HCT116 (cell line): ENCODE measurements at regions not wholly inside any gene's neighbourhood (a gene's known extent, or its start where the extent isn't known, plus 50 kb on each side); places are given as distances from the start of the nearest gene placed in this dataset.

ENCODE experiments used
- ATAC-seq: fragments of 200-7000 bp; cut with Tn5 transposase; 2 replicates; pipeline ENCODE4 v1.9.1; 2020; ENCODE audit warnings: mild to moderate bottlenecking, moderate library complexity
- BruUV-seq: library from RNA; stranded (reverse); fragments of 400-500 nt; replicated peaks from 2 replicates; lab custom pipeline; 2021; lab: Mats Ljungman, UMichigan
- CTCF ChIA-PET: fragments of 300-600 bp; sonication (Branson Sonifier 250); formaldehyde crosslinking; loops from one replicate; lab custom pipeline; 2021; ENCODE audit warnings: antibody characterized with exemption; lab: Charles Lee
- POLR2A ChIA-PET: fragments of 300-600, 350-600 bp; sonication (Branson Sonifier 250); formaldehyde crosslinking; loops from one replicate; lab custom pipeline; 2021; ENCODE audit warnings: antibody characterized with exemption; lab: Charles Lee
- RAD21 ChIA-PET, 2 experiments: fragments of 300-600 bp; sonication (Branson Sonifier 250); formaldehyde crosslinking; loops; one replicate each; lab custom pipeline; 2023; ENCODE audit warnings: low total read pairs in 2 of 2; ENCODE audit not compliant: uncharacterized antibody in 2 of 2, unreplicated experiment in 2 of 2, low non-redundant PET in 1 of 2; lab: Charles Lee
- DNase-seq: peaks from one replicate; pipeline ENCODE4 v3.0.0-alpha.2; 2010; ENCODE audit warnings: low read depth, low spot score
- H2AFZ ChIP-seq: fragments of 200-600 bp; shearing (Covaris generic), sonication (generic); 2 replicates; pipeline ENCODE4 v1.6.1; 2017; ENCODE audit warnings: low read depth, mixed run types, mixed read lengths, antibody characterized with exemption, low read length; ENCODE audit not compliant: poor library complexity, severe bottlenecking
- H3K27ac ChIP-seq: 2 replicates; pipeline ENCODE4 v1.5.1; 2012; ENCODE audit warnings: low read depth, low read length
- H3K27me3 ChIP-seq: fragments of 200-600 bp; sonication (generic); 2 replicates; pipeline ENCODE4 v1.6.1; 2016; ENCODE audit warnings: mixed run types, low read length, mixed read lengths; ENCODE audit not compliant: insufficient read depth
- H3K36me3 ChIP-seq, 2 experiments: fragments of 200-500 bp in 1 of 2; fragments of 200-600 bp in 1 of 2; sonication (Bioruptor generic) in 1 of 2; sonication (generic) in 1 of 2; 2 replicates each; pipeline versions ENCODE4 v1.5.1 to v1.6.1; 2014 to 2016; ENCODE audit warnings: low read length in 2 of 2, inconsistent platforms in 1 of 2, mixed read lengths in 1 of 2, mixed run types in 1 of 2; ENCODE audit not compliant: insufficient read depth in 2 of 2, control insufficient read depth in 1 of 2
- H3K4me1 ChIP-seq, 2 experiments: fragments of 200-600 bp in 1 of 2; sonication (generic) in 1 of 2; 2 replicates each; pipeline versions ENCODE4 v1.5.1 to v1.6.1; 2012 to 2017; ENCODE audit warnings: low read length in 2 of 2, inconsistent platforms in 1 of 2, mild to moderate bottlenecking in 1 of 2, mixed read lengths in 1 of 2, mixed run types in 1 of 2, moderate library complexity in 1 of 2; ENCODE audit not compliant: insufficient read depth in 2 of 2, control insufficient read depth in 1 of 2
- H3K4me2 ChIP-seq: fragments of 200-600 bp; sonication (generic); 2 replicates; pipeline ENCODE4 v1.6.1; 2017; ENCODE audit warnings: mixed run types, low read length, mixed read lengths
- H3K4me3 ChIP-seq, 2 experiments: fragments of 200-600 bp in 1 of 2; sonication (generic) in 1 of 2; replicated peaks in 1 of 2; 2 replicates each; pipeline ENCODE4 v1.5.1; 2011 to 2016; ENCODE audit warnings: low read length in 2 of 2, control low read depth in 1 of 2, low read depth in 1 of 2, mild to moderate bottlenecking in 1 of 2, mixed read lengths in 1 of 2, mixed run types in 1 of 2
- H3K79me2 ChIP-seq: fragments of 200-600 bp; sonication (generic); 2 replicates; pipeline ENCODE4 v1.6.1; 2017; ENCODE audit warnings: mild to moderate bottlenecking, mixed run types, low read length, moderate library complexity, mixed read lengths; ENCODE audit not compliant: insufficient read depth
- H3K9ac ChIP-seq: fragments of 200-600 bp; sonication (generic); 2 replicates; pipeline ENCODE4 v1.6.1; 2016; ENCODE audit warnings: low read length, mixed read lengths
- H3K9me2 ChIP-seq: fragments of 200-600 bp; sonication (generic), shearing (Covaris generic); 2 replicates; pipeline ENCODE4 v1.6.1; 2017; ENCODE audit warnings: mixed run types, mild to moderate bottlenecking, moderate library complexity; ENCODE audit not compliant: insufficient read depth
- H3K9me3 ChIP-seq, 2 experiments: fragments of 200-500 bp in 1 of 2; fragments of 200-600 bp in 1 of 2; sonication (Bioruptor generic) in 1 of 2; sonication (generic) in 1 of 2; 2 replicates each; pipeline ENCODE4 v1.6.1; 2014 to 2017; ENCODE audit warnings: low read length in 2 of 2, mixed read lengths in 2 of 2, inconsistent platforms in 1 of 2, low read depth in 1 of 2, mild to moderate bottlenecking in 1 of 2, mixed run types in 1 of 2, moderate library complexity in 1 of 2; ENCODE audit not compliant: control insufficient read depth in 1 of 2, insufficient read depth in 1 of 2
- H4K20me1 ChIP-seq: fragments of 200-600 bp; sonication (generic), shearing (Covaris generic); 2 replicates; pipeline ENCODE4 v1.6.1; 2017; ENCODE audit warnings: mixed run types, mild to moderate bottlenecking, moderate library complexity; ENCODE audit not compliant: insufficient read depth
- CBX3 ChIP-seq: IDR thresholded peaks from 2 replicates; pipeline ENCODE4 v1.6.1; 2012; ENCODE audit warnings: low read depth
- CEBPB ChIP-seq: IDR thresholded peaks from 2 replicates; pipeline ENCODE4 v1.6.1; 2012; ENCODE audit warnings: low read depth
- EGR1 ChIP-seq: IDR thresholded peaks from 2 replicates; pipeline ENCODE4 v1.6.1; 2012; ENCODE audit warnings: low read depth
- EZH2 ChIP-seq: fragments of 200-600 bp; sonication (generic); IDR thresholded peaks from 2 replicates; pipeline ENCODE4 v1.6.1; 2017; ENCODE audit warnings: antibody characterized with exemption, mixed run types
- EZH2phosphoT487 ChIP-seq: fragments of 200-600 bp; IDR thresholded peaks from 2 replicates; pipeline ENCODE4 v1.6.1; 2018; ENCODE audit warnings: antibody characterized with exemption, borderline replicate concordance
- FOSL1 ChIP-seq: IDR thresholded peaks from 2 replicates; pipeline ENCODE4 v1.6.1; 2012; ENCODE audit warnings: low read depth
- POLR2AphosphoS5 ChIP-seq: IDR thresholded peaks from 2 replicates; pipeline ENCODE4 v1.6.1; 2011; ENCODE audit warnings: mild to moderate bottlenecking, low read depth, low read length, moderate library complexity
- SIN3A ChIP-seq: IDR thresholded peaks from 2 replicates; pipeline ENCODE4 v1.6.1; 2012; ENCODE audit warnings: low read depth
- SP1 ChIP-seq: IDR thresholded peaks from 2 replicates; pipeline ENCODE4 v1.6.1; 2012; ENCODE audit warnings: low read depth
- SRF ChIP-seq: IDR thresholded peaks from 2 replicates; pipeline ENCODE4 v1.6.1; 2012; ENCODE audit warnings: low read depth
- TCF7L2 ChIP-seq: IDR thresholded peaks from 2 replicates; pipeline ENCODE4 v1.7.0; 2011; ENCODE audit warnings: borderline replicate concordance, inconsistent platforms; ENCODE audit not compliant: insufficient read depth, insufficient read length; ENCODE audit errors: extremely low read depth
- YY1 ChIP-seq: IDR thresholded peaks from 2 replicates; pipeline ENCODE4 v1.6.1; 2011; ENCODE audit warnings: low read length, low read depth, moderate library complexity, mild to moderate bottlenecking; ENCODE audit not compliant: insufficient replicate concordance; ENCODE audit errors: extremely low read depth
- ZNF274 ChIP-seq: fragments of 200-500 bp; sonication (Bioruptor generic); IDR thresholded peaks from 2 replicates; pipeline ENCODE4 v1.6.1; 2014; ENCODE audit warnings: mild to moderate bottlenecking, low read depth, low read length, inconsistent platforms
- intact Hi-C: fragments of 100-400 bp; cut with micrococcal nuclease; formaldehyde crosslinking; loops from 2 replicates; pipeline ENCODE4 v1.10.0; 2022
- TF ChIP-seq, protein P1 (sequence below), 3 experiments: fragments of 200-600 bp in 1 of 3; sonication (generic) in 1 of 3; IDR thresholded peaks in 2 of 3; conservative IDR thresholded peaks in 1 of 3; 2 replicates each; pipeline ENCODE4 v1.5.1; 2012 to 2017; ENCODE audit warnings: low read depth in 2 of 3, low read length in 2 of 3, antibody characterized with exemption in 1 of 3, borderline replicate concordance in 1 of 3, control low read depth in 1 of 3, mild to moderate bottlenecking in 1 of 3, mixed read lengths in 1 of 3, mixed run types in 1 of 3, moderate library complexity in 1 of 3; ENCODE audit not compliant: insufficient read depth in 1 of 3

DNA sequence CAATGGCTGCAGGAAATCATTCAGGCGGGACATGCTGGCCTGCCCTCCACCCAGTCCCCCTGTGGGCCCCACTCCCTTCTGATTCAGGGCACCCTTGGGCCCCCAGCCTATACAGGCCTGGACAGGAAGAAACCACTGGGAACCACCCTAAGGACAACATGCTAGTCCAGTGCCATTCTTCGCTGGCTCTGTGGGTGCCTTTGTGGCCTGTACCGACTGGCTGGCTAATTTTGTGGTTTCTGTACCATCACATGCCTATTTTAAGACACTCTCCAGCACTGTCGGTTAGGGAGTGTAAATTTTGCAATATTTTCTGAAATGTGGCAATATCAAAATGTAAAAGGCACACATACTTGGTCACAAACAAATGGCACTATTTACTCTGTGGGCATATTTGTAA, 61.4 kb upstream of the POLG start:
- ChIA-PET POLR2A (no interaction called here), CTCF (no interaction called here), RAD21 (no interaction called here)
- Histone ChIP-seq H3K9me3 (no peaks in the 10 kb centered on the region), H3K36me3 (no peaks in the 10 kb centered on the region), H3K27ac (no peak overlapping the region), H3K27me3 (no peaks in the 10 kb centered on the region), H4K20me1 (no peaks in the 10 kb centered on the region), H3K9ac (no peak overlapping the region), H3K79me2 (no peaks in the 10 kb centered on the region), H3K4me2 (no peak overlapping the region), H3K4me3 (no peak overlapping the region), H2AFZ (no peak overlapping the region), H3K9me2 (no peaks in the 10 kb centered on the region), H3K4me1 (no peaks in the 10 kb centered on the region)
- no peak for DNase-seq
- ATAC-seq, result no peak
- no TSS peak for BruUV-seq
- no peak for TF ChIP-seq SRF
- TF ChIP-seq CBX3, result no peak
- TF ChIP-seq POLR2AphosphoS5, result no peak
- TF ChIP-seq EGR1, result no peak
- TF ChIP-seq TCF7L2, result no peak
- TF ChIP-seq, protein P1, sequence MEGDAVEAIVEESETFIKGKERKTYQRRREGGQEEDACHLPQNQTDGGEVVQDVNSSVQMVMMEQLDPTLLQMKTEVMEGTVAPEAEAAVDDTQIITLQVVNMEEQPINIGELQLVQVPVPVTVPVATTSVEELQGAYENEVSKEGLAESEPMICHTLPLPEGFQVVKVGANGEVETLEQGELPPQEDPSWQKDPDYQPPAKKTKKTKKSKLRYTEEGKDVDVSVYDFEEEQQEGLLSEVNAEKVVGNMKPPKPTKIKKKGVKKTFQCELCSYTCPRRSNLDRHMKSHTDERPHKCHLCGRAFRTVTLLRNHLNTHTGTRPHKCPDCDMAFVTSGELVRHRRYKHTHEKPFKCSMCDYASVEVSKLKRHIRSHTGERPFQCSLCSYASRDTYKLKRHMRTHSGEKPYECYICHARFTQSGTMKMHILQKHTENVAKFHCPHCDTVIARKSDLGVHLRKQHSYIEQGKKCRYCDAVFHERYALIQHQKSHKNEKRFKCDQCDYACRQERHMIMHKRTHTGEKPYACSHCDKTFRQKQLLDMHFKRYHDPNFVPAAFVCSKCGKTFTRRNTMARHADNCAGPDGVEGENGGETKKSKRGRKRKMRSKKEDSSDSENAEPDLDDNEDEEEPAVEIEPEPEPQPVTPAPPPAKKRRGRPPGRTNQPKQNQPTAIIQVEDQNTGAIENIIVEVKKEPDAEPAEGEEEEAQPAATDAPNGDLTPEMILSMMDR (IDR thresholded peaks at IDR 0.05 in 2 of 3, conservative IDR thresholded peaks at IDR 0.05 in 1 of 3; ENCODE audit: borderline replicate concordance in 1 of 3, insufficient read depth in 1 of 3, low read depth in 2 of 3, low read length in 2 of 3), result no peak
- intact Hi-C loops, result no loop called here

GRCh38 chr15:89395461-89395871, 60.8 kb upstream of the POLG start:
- no peaks in the 10 kb centered on the region for H3K4me1 ChIP-seq
- H3K9ac ChIP-seq, result no peak overlapping the region
- no peak for DNase-seq
- TF ChIP-seq EZH2, result no peak
- no peak for TF ChIP-seq ZNF274
- TF ChIP-seq, protein P1 (IDR thresholded peaks at IDR 0.05 in 2 of 3, conservative IDR thresholded peaks at IDR 0.05 in 1 of 3; ENCODE audit: borderline replicate concordance in 1 of 3, insufficient read depth in 1 of 3, low read depth in 2 of 3, low read length in 2 of 3), result no peak
- TF ChIP-seq POLR2AphosphoS5, result no peak
- TF ChIP-seq EGR1, result no peak
- TF ChIP-seq SP1, result no peak
- no peak for TF ChIP-seq YY1
- no peak for TF ChIP-seq CEBPB
- no peak for TF ChIP-seq FOSL1
- no peak for TF ChIP-seq CBX3
- TF ChIP-seq EZH2phosphoT487, result no peak
- TF ChIP-seq SIN3A, result no peak
- TF ChIP-seq, all 23 proteins: peak for 0
- ATAC-seq, result no peak
- intact Hi-C loops, result no loop called here
- Histone ChIP-seq H3K79me2 (no peaks in the 10 kb centered on the region), H3K4me3 (no peak overlapping the region), H3K27ac (no peak overlapping the region), H3K36me3 (no peaks in the 10 kb centered on the region), H3K4me2 (no peak overlapping the region), H3K27me3 (no peaks in the 10 kb centered on the region), H4K20me1 (no peaks in the 10 kb centered on the region), H2AFZ (no peak overlapping the region), H3K9me2 (no peaks in the 10 kb centered on the region), H3K9me3 (no peaks in the 10 kb centered on the region)
- no TSS peak for BruUV-seq
- RAD21 ChIA-PET, result no interaction called here
- CTCF ChIA-PET, result interaction anchor here (1.9 kb wide), 1 partner anchor 37 kb away, joined by 7 read pairs; no protein-coding TSS in a partner anchor
- POLR2A ChIA-PET, result no interaction called here
